B cell (primary cell): ENCODE measurements at regions not wholly inside any gene's neighbourhood (a gene's known extent, or its start where the extent isn't known, plus 50 kb on each side); places are given as distances from the start of the nearest gene placed in this dataset.

Experiments
- CTCF ChIP-seq: fragments of 200-600 bp; IDR thresholded peaks from one replicate; pipeline ENCODE4 v1.8.0; 2022; ENCODE audit warnings: antibody characterized with exemption, mild to moderate bottlenecking
- EZH2 ChIP-seq: IDR thresholded peaks from 2 replicates; pipeline ENCODE4 v1.6.1; 2012; ENCODE audit warnings: borderline replicate concordance, low read depth, mild to moderate bottlenecking, moderate library complexity, low read length; ENCODE audit not compliant: insufficient read depth, poor library complexity, severe bottlenecking

DNA sequence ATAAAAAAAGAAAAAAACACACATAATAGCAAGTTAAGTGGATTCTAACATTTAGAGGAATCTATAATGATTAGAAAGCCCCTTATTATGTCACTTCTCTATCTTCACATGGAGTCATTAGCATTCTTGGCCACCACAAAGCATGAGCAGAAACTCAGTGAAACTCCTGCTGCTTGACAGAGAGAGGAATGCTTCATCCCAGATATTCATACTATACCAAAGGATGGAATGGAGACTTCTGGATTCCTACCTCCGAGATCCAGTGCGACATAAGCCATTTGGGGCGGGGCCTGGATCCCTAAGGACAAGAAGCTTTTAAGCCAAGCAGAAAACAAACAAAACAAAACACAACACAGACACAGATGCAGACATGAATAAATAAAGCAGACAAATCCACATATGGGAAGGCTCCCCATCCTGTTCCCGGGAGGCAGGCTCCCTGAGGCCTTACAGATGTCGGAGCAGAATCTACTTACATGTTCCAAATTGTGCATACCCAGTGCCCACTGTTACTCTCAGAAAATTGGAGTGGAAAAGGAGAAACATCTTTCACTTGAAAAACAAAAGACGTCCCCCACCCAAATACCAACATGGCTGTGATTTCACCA lies 727.3 kb downstream of the MAFB start:
- TF ChIP-seq CTCF (no peak), EZH2 (no peak)
